NCI-H1930 (cell line): ENCODE measurements at regions not wholly inside any gene's neighbourhood (a gene's known extent, or its start where the extent isn't known, plus 50 kb on each side); places are given as distances from the start of the nearest gene placed in this dataset.

Source experiments
- DNase-seq, 2 experiments: peaks; one replicate each; lab custom pipeline; 2025; lab: John Stamatoyannopoulos, UW

DNA sequence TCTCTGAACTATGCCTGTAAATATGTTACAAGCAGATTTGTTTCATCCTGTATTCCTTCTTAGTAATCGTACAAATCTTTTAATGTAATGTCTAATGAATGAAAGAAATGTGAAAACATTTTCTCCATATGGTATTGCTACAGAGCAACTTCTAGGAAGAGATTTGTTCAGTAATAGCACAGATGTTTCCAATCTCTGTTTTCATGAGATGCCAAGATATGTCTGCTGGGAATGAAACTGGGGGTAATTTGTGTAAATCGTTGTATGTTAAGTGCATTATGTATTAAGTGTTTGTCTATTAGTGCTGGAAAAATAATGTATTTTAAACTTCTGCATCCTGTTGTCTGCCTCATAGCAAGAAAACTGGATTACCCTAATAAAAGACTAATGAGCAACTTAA lies 722.2 kb upstream of the EYS start:
- DNase-seq, result no peak

DNA sequence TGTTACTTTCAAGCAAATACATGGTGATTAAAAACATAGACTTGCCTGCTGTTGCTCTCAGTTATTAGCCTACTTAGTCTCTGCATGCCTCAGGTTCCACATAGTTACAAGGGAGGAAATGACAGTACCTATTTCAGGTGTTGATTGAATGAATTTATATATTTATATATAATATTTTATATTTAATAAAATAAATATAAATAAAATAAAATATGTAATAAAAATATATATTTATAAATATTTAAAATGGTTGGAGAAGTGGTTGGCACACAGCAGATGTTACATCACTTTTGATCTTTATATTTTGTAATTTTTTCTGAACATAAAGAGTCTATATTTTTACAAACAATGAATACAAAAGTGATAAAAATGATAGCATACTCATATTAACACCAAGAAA lies 716.0 kb upstream of the EYS start:
- DNase-seq, result no peak

DNA sequence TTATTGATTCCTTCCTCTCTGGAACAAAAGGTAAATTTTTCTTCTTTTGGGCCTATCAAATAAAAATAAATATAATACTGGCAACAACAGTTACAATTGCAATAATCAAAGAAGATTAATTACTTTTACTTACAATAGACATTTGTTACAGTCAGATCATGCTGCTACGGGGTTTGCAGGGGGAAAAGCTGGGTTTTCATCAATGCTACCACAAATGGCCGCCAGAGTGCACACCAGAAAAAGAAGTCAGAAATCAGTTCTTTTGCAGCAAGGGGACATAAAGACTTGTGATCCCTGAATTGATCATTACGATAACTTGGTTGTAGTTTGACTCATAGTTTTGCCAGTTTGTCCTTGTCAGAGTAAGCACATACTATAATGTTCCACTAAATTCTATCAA lies 714.5 kb upstream of the EYS start:
- no peak for DNase-seq

DNA sequence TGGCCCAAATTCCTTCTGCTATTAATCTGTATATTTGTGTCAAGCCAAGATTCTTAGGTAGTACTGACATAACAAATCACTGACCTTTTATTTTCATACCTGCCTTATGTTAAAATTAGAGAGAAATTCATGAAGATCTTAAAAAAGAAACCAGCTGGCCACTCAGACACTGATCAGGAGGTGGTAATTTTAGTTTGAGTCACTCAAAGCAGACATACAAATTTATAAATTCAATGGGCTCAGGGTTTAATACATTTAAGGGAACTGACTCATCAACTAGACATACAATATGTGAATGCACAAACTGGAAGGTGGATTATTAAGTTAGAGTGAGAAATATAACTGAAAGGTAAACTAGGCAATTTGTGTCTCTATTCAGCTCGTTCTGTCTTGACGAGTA lies 711.9 kb upstream of the EYS start:
- no peak for DNase-seq

DNA sequence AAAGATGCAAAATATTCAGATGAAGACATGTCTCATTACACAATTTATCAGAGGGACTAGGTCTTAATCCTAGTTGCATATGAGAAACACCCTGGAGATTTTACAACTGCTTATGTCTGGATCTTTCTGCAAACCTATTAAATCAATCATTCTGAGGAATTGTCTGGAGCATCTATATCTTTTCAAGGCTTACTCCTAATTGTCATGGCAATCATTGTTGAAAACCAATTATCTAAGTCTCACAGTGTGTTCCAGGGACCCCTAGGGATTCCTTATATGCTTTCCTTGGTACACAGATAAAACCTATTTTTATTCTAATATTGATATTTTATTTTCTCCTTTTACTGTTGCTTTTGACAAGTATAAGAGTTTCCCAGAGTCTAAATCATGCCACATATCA lies 696.9 kb upstream of the EYS start:
- no peak for DNase-seq

DNA sequence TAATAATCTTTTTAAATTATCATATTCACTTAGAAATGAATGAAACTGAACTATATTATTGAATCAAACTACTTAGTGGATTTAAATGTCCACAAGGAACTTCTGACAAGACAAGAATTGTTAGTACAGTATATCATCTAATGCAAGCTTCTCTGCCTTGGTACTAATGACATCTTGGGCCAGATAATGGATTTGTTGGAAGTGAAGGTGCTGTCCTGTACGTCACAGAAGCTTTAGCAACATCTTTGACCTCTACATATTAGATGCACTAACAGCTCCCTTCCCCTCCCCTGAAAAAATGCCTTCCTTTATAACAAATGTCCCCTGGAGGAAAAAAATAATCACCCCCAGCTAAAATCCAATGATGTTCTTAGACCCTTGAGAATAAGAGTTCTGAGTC lies 695.8 kb upstream of the EYS start:
- no peak for DNase-seq

DNA sequence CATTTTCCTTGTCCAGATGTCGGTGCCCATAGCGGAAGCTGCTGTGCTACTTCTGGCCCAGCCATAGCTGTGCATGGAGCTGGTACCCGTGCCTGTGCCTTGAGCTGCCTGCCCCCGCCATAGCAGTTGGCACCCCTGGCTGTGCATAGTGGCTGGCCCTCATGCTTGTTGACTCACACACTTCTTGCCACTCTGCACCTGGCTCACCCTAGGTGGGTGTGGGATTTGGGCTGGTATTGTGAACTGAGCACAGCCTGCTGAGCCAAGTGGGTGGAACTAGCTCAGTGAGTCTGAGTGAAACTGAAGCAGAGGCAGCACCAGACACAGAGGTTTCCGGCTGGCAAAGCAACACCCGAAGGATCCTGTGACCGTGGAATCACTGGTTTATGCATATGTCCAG lies 689.5 kb upstream of the EYS start:
- DNase-seq, result no peak

DNA sequence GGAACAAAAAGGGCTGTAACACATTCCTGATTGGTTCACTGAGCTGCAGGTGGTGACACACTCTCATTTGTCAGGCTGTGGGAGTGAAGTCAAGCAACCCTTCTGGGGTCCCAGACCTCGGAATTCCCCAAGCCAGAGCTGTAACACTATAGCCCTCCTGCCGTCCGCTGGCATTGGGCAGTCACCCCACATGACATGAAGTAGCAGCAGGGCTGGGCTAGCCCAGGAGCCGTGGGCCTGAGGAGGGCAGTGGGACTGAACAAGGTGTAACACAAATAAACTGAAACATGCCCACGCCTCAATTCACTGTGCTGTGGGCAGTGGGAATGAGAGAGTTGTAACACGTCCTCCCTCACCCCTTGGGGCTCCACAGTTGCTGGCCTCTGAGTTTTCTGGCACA lies 689.1 kb upstream of the EYS start:
- DNase-seq, result no peak

DNA sequence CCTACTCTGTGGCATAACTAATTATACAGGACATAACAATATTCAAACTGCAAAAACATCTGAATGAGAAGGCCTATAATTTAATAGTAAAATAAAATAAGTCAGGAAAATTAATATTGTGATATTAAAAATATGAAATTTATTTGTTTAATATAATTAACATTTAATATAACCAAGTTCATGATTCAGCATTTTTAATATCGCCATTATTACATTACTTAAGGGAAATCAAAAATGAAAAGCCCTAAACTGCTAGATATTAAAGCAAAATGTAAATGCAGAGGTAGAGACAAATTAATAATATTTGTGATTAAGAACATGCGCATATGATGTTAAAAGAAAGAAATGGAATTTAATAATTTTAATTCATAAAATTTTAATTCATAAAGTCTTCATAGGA lies 683.4 kb upstream of the EYS start:
- DNase-seq, result no peak

DNA sequence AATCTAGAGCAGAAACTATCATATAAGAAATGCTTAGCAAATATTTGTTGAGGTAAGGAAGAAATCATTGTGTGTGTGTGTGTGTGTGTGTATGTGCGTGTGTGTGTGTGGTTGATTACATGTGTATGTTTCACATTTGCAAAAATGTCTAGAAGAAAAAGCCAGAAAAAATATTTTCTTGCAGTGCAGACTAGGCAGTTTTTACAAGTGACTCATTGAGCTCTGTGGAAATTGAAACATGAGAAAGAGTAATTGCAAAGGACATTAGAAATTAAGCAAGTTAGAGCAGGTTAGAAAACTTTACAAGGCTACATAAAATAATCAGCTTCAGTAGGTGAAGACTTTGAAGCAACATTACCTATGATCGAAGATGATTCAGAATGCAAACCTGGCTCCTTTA lies 669.0 kb upstream of the EYS start:
- no peak for DNase-seq

DNA sequence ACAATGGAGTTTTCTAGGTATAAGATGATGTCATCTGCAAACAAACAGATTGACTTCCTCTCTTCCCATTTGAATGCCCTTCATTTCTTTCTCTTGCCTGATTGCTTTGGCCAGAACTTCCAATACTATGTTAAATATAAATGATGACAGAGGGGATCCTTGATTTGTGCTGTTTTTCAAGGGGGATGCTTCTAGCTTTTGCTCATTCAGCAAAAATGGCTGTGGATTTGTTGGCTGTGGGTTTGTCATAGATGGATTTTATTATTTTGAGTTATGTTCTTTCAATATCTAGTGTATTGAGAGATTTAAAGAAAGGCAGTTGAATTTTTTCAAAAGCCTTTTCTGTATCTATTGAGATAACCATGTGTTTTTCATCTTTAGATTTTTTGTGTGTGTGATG lies 662.4 kb upstream of the EYS start:
- no peak for DNase-seq

DNA sequence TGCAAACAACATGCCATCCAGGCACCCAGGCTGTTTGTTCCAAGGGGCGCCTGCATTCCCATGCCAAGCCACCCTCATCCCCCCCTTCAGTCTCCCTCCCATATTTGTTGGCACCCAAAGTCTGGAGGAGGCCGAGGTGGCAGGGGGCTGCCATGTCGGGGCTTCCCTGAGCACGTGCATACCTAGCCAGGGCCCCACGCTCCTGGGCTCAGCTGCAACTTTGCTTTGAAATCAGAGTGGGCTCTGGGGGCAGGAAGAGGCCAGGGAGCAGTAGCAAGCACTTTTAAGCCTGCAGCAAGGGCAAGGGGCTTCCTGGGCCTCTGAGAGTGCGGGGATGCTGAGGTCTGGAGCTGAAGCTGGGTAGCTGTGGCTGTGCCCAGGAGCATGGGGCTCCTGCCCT lies 655.9 kb upstream of the EYS start:
- no peak for DNase-seq

DNA sequence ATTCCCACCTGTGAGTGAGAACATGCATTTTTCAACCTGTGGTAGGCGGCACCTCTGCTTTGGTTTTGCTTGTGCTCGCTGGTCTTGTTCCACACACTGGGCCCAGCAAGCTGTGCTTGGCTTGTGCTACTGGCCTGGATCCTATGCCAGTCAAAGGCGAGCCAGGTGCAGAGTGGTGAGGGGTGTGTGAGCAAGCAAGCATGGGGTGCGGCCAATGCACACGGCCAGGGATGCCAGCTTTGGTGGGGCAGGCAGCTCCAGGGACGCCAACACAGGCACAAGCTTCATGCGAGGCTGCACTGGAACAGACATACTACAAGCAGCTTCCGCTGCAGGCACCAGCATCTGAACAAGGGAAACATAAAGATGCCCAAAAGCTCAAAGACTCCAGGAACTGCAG lies 654.9 kb upstream of the EYS start:
- DNase-seq, result no peak

DNA sequence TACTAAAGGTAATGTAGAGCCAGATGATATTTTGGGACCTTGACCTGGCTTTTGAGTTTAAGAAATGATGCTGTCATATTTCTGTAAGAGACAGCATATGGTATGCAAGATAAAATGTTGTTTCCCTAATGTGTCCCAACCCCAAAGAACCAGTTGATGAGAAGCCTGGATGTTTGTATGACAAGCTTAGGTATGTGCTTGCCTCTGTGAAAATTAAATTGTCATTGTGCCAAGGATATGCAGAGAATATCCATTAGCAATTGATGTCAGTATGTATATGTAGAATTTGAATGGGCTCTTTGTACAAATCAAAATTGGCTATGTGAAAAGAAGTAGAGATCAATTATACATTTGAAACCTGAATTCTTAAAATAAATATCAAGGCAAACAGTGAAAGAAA lies 650.8 kb upstream of the EYS start:
- no peak for DNase-seq

DNA sequence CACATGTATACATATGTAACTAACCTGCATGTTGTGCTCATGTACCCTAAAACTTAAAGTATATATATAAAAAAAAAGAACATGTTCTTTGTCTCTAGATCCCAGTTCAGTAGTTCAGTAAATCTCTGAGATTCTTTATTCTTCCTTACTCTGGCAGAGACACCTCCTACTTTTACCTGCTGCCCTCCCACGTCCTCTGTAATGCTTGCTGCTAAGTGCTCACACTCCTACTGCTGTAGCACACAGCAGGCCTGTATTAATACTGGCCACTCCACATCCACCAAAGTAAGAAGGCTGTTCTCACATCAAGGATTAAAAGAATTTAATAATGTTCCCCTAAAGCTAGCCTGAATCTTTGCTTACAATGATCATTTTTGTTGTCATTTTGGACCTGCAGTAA lies 648.4 kb upstream of the EYS start:
- DNase-seq, result no peak

DNA sequence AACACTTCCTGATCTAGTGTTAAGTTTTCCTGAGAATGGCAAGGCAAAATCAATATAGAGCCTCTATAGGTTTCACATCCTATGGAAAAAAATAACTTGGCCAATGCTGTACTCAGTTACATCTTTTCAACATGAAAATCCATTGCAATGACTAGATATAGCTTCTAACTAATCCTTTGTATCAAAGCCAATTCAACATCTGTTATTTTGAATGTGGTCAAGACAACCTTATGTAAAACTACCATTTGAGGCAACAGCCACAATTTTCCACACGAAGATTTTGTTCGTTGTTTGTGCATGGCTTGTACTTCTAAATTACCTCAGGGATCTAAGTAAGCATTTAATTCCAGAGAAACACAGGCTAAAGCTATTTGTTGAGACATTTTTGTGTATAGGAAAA lies 637.8 kb upstream of the EYS start:
- DNase-seq, result no peak

DNA sequence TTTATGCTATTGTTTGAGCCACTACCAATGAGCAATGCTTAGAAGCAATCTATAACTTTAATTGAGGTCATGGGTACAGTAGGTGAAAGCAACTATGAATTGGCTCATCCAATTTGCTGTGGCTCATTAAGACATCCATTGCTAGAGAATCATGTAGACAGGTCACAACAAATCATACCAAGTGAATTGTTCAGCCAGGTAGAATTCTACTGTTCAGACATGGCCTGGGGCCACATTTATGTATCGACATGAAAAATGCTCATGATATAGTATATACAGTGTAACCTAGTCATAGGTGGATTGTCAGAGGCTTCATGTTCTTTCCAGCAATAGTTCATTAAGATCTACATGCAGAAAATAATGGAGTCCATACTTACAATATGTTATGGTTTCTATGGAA lies 633.7 kb upstream of the EYS start:
- DNase-seq, result no peak

DNA sequence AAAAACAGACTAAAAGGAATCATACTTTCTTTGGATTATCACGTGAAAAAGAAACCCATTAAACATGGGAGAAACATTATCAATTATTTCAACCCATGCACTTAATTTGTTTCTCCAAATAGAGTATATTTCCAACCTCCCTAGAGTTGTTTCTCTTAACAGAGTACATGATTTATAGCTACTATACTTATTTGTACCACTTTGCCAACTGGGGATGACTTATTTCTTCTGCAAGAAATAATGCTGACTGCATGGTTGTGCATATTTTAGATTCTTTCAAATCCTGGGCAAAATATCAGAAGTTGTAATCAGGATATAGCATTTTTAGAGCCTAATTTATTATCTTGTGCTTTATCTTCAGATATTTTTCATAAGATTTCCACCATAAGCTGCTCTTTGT lies 629.1 kb upstream of the EYS start:
- no peak for DNase-seq

DNA sequence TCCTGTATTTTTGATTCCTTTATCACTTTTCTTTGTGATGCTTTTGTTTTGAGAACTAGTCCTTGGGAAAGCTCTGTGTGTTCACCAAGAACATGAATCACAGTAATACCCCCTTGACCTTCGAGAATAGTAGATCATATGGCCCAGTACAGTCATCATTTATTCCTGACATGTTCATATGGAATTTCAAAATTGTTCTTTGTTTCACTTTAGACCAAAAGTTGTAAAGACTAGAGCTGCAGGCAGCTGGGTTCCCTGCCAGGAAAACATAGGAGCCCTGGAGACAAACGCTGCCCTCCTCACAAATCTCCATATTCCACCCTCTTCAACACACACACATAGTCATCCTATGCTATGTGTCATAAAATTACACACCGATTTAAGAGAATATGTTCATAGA lies 621.2 kb upstream of the EYS start:
- DNase-seq, result no peak

DNA sequence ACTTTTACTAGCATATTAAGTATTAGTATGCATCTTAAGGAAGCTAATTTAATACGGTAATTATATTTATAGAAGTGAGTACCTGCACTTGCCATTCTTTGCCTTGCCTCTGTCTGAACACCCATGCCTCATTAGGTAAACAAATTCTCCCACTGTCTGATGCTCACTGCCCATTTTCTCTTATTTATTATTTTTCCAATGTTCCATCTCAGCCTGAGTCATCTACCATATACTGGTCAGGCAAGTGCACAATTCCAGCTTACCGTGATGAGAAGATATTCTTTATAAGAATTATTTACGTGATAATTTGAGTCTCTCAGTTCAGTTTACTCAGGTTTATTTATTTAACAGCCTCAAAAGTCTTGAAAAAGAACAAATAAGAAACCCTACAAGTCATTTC lies 619.2 kb upstream of the EYS start:
- DNase-seq, result no peak

DNA sequence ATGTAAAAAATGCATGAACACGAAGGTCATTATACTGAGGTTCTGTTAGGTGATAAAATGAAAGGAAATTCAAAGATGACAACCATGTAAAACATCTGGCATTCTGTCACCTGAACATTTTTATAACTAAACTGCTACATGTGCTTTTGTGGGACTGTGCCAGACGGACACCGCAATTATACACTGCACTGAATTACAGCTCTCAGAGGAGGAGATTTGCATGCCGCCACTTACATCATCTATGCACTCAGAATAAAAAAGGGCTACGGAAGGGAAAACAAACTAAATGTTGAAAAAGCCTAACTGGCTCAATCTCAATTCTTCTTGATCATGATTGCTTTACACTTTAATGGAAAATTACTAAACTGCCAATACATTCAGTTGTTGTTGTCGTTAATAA lies 614.0 kb upstream of the EYS start:
- no peak for DNase-seq

DNA sequence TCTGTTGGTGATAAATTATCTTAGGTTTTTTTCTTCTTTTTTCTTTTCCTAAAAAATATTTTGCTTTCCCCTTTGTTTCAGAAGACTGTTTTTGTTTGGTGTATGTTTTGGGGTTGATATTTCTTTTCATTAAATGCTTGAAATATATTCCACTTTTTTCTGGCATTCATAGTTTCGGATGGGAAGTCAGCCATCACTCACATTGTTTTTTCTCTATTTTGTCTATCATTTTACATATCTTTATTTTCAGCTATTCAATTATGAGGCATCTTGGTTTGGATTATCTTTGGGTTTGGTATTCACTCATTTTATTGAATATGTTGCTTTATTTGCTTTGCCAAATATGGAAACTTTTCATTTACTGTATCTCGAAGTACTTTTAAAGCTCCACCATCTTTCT lies 600.5 kb upstream of the EYS start:
- no peak for DNase-seq

DNA sequence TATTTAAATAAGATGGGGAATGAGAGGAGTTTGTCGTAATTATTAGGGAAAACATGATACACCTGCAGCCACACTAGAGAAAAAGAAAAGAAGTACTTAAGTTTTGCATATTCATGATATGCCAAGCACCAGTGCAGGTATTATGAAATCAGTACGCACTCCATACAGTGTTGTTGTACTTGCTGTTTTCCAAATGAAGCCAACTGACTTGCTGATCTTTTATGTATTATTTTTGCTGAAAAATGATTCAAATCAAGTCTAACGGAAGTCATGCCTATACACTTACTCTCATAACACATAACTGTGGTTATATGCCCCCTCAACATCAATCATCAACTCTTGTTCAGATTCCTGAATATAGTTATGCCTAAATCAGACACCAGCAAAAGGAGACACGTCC lies 584.9 kb upstream of the EYS start:
- no peak for DNase-seq

DNA sequence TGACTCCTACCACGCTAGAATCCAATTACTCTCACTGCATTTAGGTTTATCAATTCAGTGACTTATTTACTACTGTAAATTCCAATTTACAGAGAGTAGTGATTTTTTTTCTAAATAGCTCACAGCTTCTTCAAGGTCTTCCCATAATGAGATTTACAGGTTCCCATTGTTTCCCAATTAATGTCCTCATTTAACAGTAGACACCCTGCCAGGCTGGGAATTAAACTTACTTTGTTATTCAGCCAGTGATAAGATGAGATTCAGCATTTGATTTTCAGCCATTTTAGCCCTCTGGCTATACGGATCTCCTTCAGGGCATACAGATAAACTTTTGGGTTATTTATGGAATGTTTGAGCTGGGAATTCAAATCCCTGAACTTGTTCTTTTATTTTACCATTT lies 582.9 kb upstream of the EYS start:
- DNase-seq, result no peak

DNA sequence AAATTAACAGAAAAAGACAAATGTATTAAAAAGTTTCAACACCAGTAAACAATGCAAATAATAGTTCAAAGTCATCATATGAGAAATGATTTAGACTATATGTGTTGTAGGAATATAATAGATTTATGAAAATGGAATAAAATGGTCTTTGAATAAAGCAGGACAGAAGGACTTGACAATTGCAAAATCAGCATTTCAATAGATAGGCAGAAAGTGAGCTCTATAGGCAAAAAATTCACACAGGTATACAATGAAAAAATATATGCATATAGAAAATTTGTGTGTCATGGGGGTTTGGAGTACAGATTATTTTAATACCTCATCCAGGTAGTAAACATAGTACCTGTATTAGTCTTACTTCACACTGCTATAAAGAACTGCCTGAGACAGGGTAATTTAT lies 571.1 kb upstream of the EYS start:
- no peak for DNase-seq

DNA sequence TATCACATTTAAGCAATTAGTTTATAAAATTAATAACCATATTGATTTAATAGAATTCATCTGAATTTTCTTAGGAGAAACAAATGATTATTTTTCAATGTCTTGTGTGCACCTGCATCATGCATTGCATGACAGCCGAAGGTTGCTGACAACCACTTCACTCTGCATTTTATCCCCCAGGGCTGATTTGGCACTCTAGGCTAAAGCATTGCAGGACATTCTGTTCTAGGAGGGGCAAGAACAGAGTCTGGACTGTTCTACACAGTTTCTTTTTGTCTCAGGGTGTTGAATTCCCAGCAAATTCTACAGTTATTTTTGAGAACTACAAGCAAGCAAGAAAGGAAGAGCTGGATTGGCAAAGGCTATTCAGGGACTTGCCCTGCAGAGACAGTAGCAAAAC lies 570.4 kb upstream of the EYS start:
- no peak for DNase-seq
